ENCODE measurements at regions not wholly inside any gene's neighbourhood (a gene's known extent, or its start where the extent isn't known, plus 50 kb on each side); places are given as distances from the start of the nearest gene placed in this dataset.

DNA sequence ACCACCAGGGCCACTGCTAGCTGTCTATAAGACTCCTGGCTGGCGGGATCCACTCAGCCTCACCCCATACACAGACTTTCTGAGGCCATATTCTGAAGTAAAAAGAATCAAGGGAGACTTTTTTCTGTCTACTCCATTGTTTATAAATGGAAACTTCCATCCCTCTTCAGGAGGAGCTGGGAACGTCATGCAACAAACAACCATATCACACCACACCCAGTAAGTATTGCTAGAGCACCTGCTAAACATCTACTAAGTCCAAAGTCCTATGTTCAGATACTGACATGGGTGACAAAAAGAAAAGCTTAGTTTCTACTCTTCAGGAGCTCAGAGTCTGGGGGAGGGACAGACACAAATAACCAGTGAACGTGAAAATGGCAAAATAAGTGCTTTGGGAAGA, 324.8 kb upstream of the ONECUT1 start:
- TF ChIP-seq, protein P1, sequence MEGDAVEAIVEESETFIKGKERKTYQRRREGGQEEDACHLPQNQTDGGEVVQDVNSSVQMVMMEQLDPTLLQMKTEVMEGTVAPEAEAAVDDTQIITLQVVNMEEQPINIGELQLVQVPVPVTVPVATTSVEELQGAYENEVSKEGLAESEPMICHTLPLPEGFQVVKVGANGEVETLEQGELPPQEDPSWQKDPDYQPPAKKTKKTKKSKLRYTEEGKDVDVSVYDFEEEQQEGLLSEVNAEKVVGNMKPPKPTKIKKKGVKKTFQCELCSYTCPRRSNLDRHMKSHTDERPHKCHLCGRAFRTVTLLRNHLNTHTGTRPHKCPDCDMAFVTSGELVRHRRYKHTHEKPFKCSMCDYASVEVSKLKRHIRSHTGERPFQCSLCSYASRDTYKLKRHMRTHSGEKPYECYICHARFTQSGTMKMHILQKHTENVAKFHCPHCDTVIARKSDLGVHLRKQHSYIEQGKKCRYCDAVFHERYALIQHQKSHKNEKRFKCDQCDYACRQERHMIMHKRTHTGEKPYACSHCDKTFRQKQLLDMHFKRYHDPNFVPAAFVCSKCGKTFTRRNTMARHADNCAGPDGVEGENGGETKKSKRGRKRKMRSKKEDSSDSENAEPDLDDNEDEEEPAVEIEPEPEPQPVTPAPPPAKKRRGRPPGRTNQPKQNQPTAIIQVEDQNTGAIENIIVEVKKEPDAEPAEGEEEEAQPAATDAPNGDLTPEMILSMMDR (conservative IDR thresholded peaks at IDR 0.05), result no peak
- no peak for TF ChIP-seq ZFX (IDR thresholded peaks at IDR 0.05)

Measured in C4-2B (cell line).